Right lobe of liver (tissue), 4 donors: ENCODE measurements at regions not wholly inside any gene's neighbourhood (a gene's known extent, or its start where the extent isn't known, plus 50 kb on each side); places are given as distances from the start of the nearest gene placed in this dataset.

Experiments used
- CTCF ChIP-seq, 4 donors: fragments of 200-600 bp in 3 of 4; fragments of 450-650 bp in 1 of 4; IDR thresholded peaks; one replicate each; pipeline versions ENCODE4 v1.5.1 to v1.8.0; 2016 to 2022; ENCODE audit warnings: antibody characterized with exemption in 4 of 4, mild to moderate bottlenecking in 2 of 4
- POLR2A ChIP-seq: fragments of 450-650 bp; IDR thresholded peaks from one replicate; pipeline ENCODE4 v1.6.1; 2017; ENCODE audit warnings: antibody characterized with exemption, mild to moderate bottlenecking
- donor health status: DM: no; HTN: no; CAD: no.
- donor health status: DM: no; HTN: no; CAD: no.
- donor health status: DM: no; HTN: yes; CAD: no.

- no peak for TF ChIP-seq CTCF (IDR thresholded peaks at IDR 0.05)
- no peak for TF ChIP-seq POLR2A
Observed at GRCh38 chr17:77326636-77327035, 185.9 kb downstream of the SEC14L1 start.
